ENCODE measurements at regions not wholly inside any gene's neighbourhood (a gene's known extent, or its start where the extent isn't known, plus 50 kb on each side); places are given as distances from the start of the nearest gene placed in this dataset.

GRCh38 chr15:81531109-81531592 lies 157.1 kb upstream of the TMC3 start:
- H3K79me2 ChIP-seq (ENCODE audit: insufficient read depth, low read depth) = no peaks in the 10 kb centered on the region
- H4K20me1 ChIP-seq (ENCODE audit: insufficient read depth) = no peaks in the 10 kb centered on the region
- no peak overlapping the region for H2AFZ ChIP-seq (ENCODE audit: low read depth)
- no peaks in the 10 kb centered on the region for H3K4me1 ChIP-seq (ENCODE audit: low read depth, poor library complexity, severe bottlenecking)
- no peak overlapping the region for H3K4me3 ChIP-seq (IDR thresholded peaks at IDR 0.05; ENCODE audit: insufficient read depth, low read depth, low read length)
- no peaks in the 10 kb centered on the region for H3K27me3 ChIP-seq (ENCODE audit: insufficient read depth, low read depth)
- TF ChIP-seq CTCF (conservative IDR thresholded peaks at IDR 0.05; ENCODE audit: low read depth, low read length) = no peak
- H3K4me2 ChIP-seq = no peak overlapping the region
- H3K27ac ChIP-seq = no peak overlapping the region
- no peak overlapping the region for H3K9ac ChIP-seq
- no peaks in the 10 kb centered on the region for H3K36me3 ChIP-seq (ENCODE audit: insufficient read depth)

DNA sequence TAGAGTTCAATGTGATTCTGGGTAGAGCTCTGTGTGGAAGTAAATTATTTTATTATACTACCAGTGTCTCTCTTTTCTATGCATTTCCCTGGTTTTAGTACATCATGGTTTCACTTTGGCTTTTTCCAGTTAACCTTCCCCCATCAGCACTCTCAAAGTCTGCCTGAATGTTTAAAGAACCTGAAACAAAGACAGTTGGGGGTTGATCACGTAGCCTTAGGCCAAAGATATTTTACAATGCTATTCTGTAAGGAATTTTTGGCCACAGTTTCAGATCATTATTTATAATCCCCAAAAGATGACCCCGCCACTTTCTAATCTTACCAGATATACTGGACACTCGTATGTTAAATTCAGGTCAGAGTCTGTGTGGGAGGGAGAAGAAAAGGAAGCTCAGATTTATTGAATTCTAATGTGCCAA lies 156.3 kb upstream of the TMC3 start:
- Histone ChIP-seq H3K36me3 (ENCODE audit: insufficient read depth) (no peaks in the 10 kb centered on the region), H3K27me3 (ENCODE audit: insufficient read depth, low read depth) (no peaks in the 10 kb centered on the region), H3K27ac (no peak overlapping the region), H3K4me1 (ENCODE audit: low read depth, poor library complexity, severe bottlenecking) (no peaks in the 10 kb centered on the region), H3K79me2 (ENCODE audit: insufficient read depth, low read depth) (no peaks in the 10 kb centered on the region), H3K9ac (no peak overlapping the region), H4K20me1 (ENCODE audit: insufficient read depth) (no peaks in the 10 kb centered on the region), H3K4me2 (no peak overlapping the region), H3K4me3 (IDR thresholded peaks at IDR 0.05; ENCODE audit: insufficient read depth, low read depth, low read length) (no peak overlapping the region), H2AFZ (ENCODE audit: low read depth) (no peak overlapping the region)
- TF ChIP-seq CTCF (conservative IDR thresholded peaks at IDR 0.05; ENCODE audit: low read depth, low read length) = no peak

DNA sequence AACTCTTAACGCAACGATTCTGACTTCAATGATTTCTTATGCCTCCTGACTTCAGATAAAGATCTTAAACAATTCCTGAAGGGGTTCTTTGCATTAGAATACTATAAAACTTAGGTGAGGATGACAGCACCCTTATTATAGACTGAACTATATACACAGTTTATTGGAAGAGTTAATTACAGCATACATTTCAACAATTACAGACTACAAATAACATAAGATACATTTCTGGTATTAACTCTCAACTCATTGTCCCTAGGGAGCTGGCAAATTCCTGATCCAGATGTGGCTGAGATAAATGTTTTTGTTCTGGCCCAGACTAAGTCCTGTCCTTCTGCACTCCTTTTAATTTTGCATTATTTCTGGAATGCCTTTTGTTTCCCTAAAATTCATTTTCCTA lies 155.5 kb upstream of the TMC3 start:
- Histone ChIP-seq H3K4me1 (ENCODE audit: low read depth, poor library complexity, severe bottlenecking) (no peaks in the 10 kb centered on the region), H3K9ac (no peak overlapping the region), H3K27me3 (ENCODE audit: insufficient read depth, low read depth) (no peaks in the 10 kb centered on the region), H3K79me2 (ENCODE audit: insufficient read depth, low read depth) (no peaks in the 10 kb centered on the region), H3K36me3 (ENCODE audit: insufficient read depth) (no peaks in the 10 kb centered on the region), H4K20me1 (ENCODE audit: insufficient read depth) (no peaks in the 10 kb centered on the region), H2AFZ (ENCODE audit: low read depth) (no peak overlapping the region), H3K27ac (no peak overlapping the region), H3K4me3 (IDR thresholded peaks at IDR 0.05; ENCODE audit: insufficient read depth, low read depth, low read length) (no peak overlapping the region), H3K4me2 (no peak overlapping the region)
- TF ChIP-seq CTCF (conservative IDR thresholded peaks at IDR 0.05; ENCODE audit: low read depth, low read length) = no peak

- Histone ChIP-seq H3K4me1 (ENCODE audit: low read depth, poor library complexity, severe bottlenecking) (no peaks in the 10 kb centered on the region), H3K4me2 (no peak overlapping the region), H3K4me3 (IDR thresholded peaks at IDR 0.05; ENCODE audit: insufficient read depth, low read depth, low read length) (no peak overlapping the region), H3K79me2 (ENCODE audit: insufficient read depth, low read depth) (no peaks in the 10 kb centered on the region), H3K27ac (no peak overlapping the region), H4K20me1 (ENCODE audit: insufficient read depth) (no peaks in the 10 kb centered on the region), H3K36me3 (ENCODE audit: insufficient read depth) (no peaks in the 10 kb centered on the region), H3K27me3 (ENCODE audit: insufficient read depth, low read depth) (no peaks in the 10 kb centered on the region), H2AFZ (ENCODE audit: low read depth) (no peak overlapping the region), H3K9ac (no peak overlapping the region)
- no peak for TF ChIP-seq CTCF (conservative IDR thresholded peaks at IDR 0.05; ENCODE audit: low read depth, low read length)
Measured at GRCh38 chr15:81526029-81526428, 152.0 kb upstream of the TMC3 start.

Data from KMS-11 (cell line).